Immature natural killer cell (primary cell): ENCODE measurements at regions not wholly inside any gene's neighbourhood (a gene's known extent, or its start where the extent isn't known, plus 50 kb on each side); places are given as distances from the start of the nearest gene placed in this dataset.
"Not testable (repeated sequence)": the region's sequence is repeated elsewhere in the genome, so short reads cannot be mapped to it uniquely, and the experiment has no call there.

Experiments
- DNase-seq, 3 donors: peaks; one replicate each; pipeline ENCODE4 v3.0.0; 2022; ENCODE audit warnings: mixed read lengths in 1 of 3
- H3K27ac Mint-ChIP-seq, 6 donors: one replicate each; pipeline ENCODE4 v1.8.0; 2020; ENCODE audit warnings: mixed read lengths in 6 of 6, mild to moderate bottlenecking in 5 of 6, inconsistent platforms in 4 of 6, moderate library complexity in 3 of 6
- H3K27me3 Mint-ChIP-seq, 3 donors: one replicate each; pipeline ENCODE4 v1.8.0; 2020 to 2021; ENCODE audit warnings: low read depth in 3 of 3, mild to moderate bottlenecking in 3 of 3, mixed read lengths in 3 of 3, moderate library complexity in 3 of 3, inconsistent platforms in 1 of 3
- H3K36me3 Mint-ChIP-seq, 3 donors: one replicate each; pipeline ENCODE4 v1.8.0; 2020; ENCODE audit warnings: mixed read lengths in 3 of 3, inconsistent platforms in 2 of 3, mild to moderate bottlenecking in 2 of 3
- H3K4me1 Mint-ChIP-seq, 2 donors: one replicate each; pipeline ENCODE4 v1.8.0; 2020; ENCODE audit warnings: inconsistent platforms in 2 of 2, mild to moderate bottlenecking in 2 of 2, mixed read lengths in 2 of 2, moderate library complexity in 1 of 2
- H3K4me3 Mint-ChIP-seq, 5 donors: one replicate each; pipeline ENCODE4 v1.8.0; 2020; ENCODE audit warnings: mild to moderate bottlenecking in 5 of 5, mixed read lengths in 5 of 5, inconsistent platforms in 3 of 5, moderate library complexity in 3 of 5
- H3K9me3 Mint-ChIP-seq, 6 donors: one replicate each; pipeline ENCODE4 v1.8.0; 2020; ENCODE audit warnings: mild to moderate bottlenecking in 6 of 6, mixed read lengths in 6 of 6, inconsistent platforms in 4 of 6, moderate library complexity in 3 of 6

GRCh38 chr1:5603353-5604104 lies 388.7 kb downstream of the NPHP4 start:
- no peak for DNase-seq
- Mint-ChIP-seq H3K9me3 (no peaks in the 10 kb centered on the region), H3K27me3 (peaks cover 7 to 11% (median 9%) of the 10 kb centered on the region in 3 donors), H3K36me3 (no peaks in the 10 kb centered on the region), H3K27ac (no peak overlapping the region), H3K4me1 (no peaks in the 10 kb centered on the region), H3K4me3 (no peak overlapping the region)

- H3K27me3 Mint-ChIP-seq = peaks cover 3 to 13% (median 9%) of the 10 kb centered on the region in 3 donors
- DNase-seq, H3K4me1 Mint-ChIP-seq, H3K36me3 Mint-ChIP-seq, H3K4me3 Mint-ChIP-seq, H3K27ac Mint-ChIP-seq, H3K9me3 Mint-ChIP-seq: not testable (repeated sequence)
These were observed 389.5 kb downstream of the NPHP4 start for GRCh38 chr1:5602718-5603117.

GRCh38 chr1:5601516-5601915 lies 390.7 kb downstream of the NPHP4 start:
- no peak overlapping the region for H3K4me3 Mint-ChIP-seq
- no peak overlapping the region for H3K27ac Mint-ChIP-seq
- no peaks in the 10 kb centered on the region for H3K36me3 Mint-ChIP-seq

DNA sequence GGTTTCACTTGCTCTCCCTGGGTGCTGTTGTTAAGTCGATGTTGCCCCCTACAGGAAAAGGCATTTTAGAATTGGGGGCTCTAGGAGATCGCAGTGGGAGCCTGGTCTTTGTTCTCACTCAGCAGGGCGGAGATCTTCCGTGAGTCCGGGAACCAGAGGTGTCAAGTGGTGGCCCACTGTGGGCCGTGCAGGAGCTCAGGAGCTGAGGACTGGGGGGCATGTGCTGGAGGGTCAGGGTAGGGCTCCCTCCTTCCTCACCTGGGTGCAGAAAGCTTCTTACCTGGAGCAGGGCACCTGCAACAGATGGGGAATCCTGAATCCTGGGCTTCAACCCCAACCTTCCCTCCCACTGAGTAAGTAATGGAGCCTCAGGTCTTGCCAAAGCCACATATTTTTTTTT lies 392.7 kb downstream of the NPHP4 start:
- H3K4me3 Mint-ChIP-seq = no peak overlapping the region
- DNase-seq = no peak
- H3K4me1 Mint-ChIP-seq = no peaks in the 10 kb centered on the region
- H3K9me3 Mint-ChIP-seq = no peaks in the 10 kb centered on the region
- peaks cover 3 to 11% (median 8%) of the 10 kb centered on the region in 3 donors for H3K27me3 Mint-ChIP-seq
- H3K36me3 Mint-ChIP-seq = no peaks in the 10 kb centered on the region
- no peak overlapping the region for H3K27ac Mint-ChIP-seq

More at GRCh38 chr1:5601516-5601915, 390.7 kb downstream of the NPHP4 start:
- no peaks in the 10 kb centered on the region for H3K9me3 Mint-ChIP-seq
- H3K27me3 Mint-ChIP-seq = peaks cover 3 to 12% (median 9%) of the 10 kb centered on the region in 3 donors
- DNase-seq = no peak
- no peaks in the 10 kb centered on the region for H3K4me1 Mint-ChIP-seq

DNA sequence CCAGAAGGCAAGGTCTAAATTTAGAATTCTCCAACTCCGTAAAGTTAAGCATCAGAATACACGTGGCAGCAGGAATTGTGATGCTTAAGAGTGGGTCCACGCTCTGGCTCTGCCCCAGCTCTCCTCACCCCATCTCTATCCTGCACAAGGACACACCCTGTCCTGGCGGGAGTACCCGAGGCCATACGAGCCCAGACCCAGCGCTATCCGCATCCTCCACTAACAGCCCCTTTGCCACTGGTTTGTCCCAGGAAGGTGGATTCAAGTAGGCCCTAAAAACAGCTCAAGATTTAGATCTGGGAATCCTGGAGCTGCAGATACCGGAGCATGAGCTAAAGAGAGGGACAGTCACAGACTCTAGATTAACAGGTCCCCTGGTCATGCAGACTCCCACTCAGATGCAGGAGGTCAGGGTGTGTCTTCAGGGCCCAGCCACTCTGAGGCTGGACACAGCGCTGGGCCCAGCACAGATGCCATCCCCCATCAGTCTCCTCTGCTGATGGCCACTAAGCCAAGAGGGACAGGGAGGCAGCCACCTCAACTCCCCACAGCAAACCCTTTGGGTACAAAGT lies 393.3 kb downstream of the NPHP4 start:
- Mint-ChIP-seq H3K4me1 (no peaks in the 10 kb centered on the region), H3K4me3 (no peak overlapping the region), H3K27ac (no peak overlapping the region), H3K9me3 (peaks cover 0 to 2% (median 0%) of the 10 kb centered on the region in 6 donors), H3K27me3 (peaks cover 3 to 9% (median 6%) of the 10 kb centered on the region in 3 donors), H3K36me3 (no peaks in the 10 kb centered on the region)
- DNase-seq = no peak

GRCh38 chr1:5597991-5598823 lies 394.0 kb downstream of the NPHP4 start:
- no peak overlapping the region for H3K4me3 Mint-ChIP-seq
- peaks cover 1 to 9% (median 2%) of the 10 kb centered on the region in 3 donors for H3K27me3 Mint-ChIP-seq
- peaks cover 0 to 2% (median 0%) of the 10 kb centered on the region in 6 donors for H3K9me3 Mint-ChIP-seq
- no peak for DNase-seq
- no peaks in the 10 kb centered on the region for H3K36me3 Mint-ChIP-seq
- H3K4me1 Mint-ChIP-seq = no peaks in the 10 kb centered on the region
- H3K27ac Mint-ChIP-seq = no peak overlapping the region

DNA sequence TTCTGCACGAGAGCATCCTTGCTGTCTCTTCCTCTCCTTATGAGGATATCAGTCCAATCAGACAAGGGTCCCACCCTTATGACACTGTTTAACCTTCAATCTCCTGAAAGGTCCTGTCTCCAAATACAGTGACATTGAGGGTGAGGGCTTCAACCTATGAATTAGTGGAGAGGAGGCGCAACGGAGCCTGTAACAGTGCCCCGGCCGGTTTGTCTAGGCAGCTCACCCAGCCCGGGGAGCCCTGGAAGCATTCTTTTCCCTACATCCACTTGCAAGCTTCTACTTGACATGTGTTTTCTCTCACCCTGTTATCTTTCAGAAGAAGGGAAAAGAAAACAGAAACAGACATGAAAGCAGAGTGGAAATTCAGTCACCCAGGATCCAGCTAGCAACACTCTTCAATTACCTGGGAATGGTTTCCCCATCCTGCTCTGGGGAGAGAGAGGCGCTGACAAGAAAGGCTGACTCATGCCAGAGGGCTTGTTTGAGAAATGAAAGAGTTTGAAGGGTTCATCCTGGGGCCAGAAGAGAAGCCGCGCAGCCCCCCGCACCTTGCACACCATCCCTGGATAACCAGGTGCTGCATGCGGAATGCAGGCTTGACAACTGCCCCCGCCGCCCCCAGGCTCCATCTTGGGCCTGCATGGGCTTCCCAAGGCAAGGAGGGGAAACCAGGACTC lies 394.9 kb downstream of the NPHP4 start:
- Mint-ChIP-seq H3K36me3 (no peaks in the 10 kb centered on the region), H3K4me3 (no peak overlapping the region), H3K9me3 (peaks cover 0 to 2% (median 0%) of the 10 kb centered on the region in 6 donors), H3K4me1 (no peaks in the 10 kb centered on the region), H3K27me3 (peaks cover 1 to 12% (median 2%) of the 10 kb centered on the region in 3 donors), H3K27ac (no peak overlapping the region)
- no peak for DNase-seq

GRCh38 chr1:5596651-5597050 lies 395.6 kb downstream of the NPHP4 start:
- Mint-ChIP-seq H3K9me3 (peaks cover 0 to 2% (median 0%) of the 10 kb centered on the region in 6 donors), H3K4me3 (no peak overlapping the region), H3K27me3 (peaks cover 1 to 12% (median 4%) of the 10 kb centered on the region in 3 donors), H3K27ac (no peak overlapping the region), H3K36me3 (no peaks in the 10 kb centered on the region), H3K4me1 (no peaks in the 10 kb centered on the region)
- no peak for DNase-seq

DNA sequence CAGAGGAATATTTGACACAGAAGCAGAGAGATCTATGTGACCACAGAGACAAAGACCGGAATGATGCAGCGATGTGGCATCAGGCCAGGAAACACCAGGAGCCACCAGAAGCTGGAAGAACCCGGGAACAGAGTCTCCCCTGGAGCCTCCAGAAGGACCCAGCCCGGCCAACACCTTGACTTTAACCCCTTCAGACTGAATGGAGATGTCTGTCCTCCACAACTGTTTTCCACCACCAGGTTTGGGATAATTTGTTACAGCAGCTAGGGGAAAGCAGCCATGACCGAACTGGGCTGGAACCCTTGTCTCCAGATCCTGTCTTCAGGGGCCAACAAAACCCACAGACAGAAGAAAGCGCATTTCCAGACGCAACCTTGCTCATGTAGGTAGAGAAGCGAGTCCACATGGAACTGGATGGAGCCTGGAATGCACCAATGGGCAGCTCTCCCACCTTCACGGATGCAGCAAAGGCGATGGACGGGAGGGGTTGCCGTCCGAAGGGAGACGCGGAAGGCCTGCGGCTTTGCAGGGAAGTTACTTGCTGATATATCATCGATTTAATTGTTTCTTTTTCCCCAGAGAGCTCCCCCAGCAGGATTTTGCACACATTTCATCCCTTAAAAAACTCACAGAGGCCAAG lies 396.6 kb downstream of the NPHP4 start:
- Mint-ChIP-seq H3K4me3 (no peak overlapping the region), H3K36me3 (peaks cover 0 to 4% (median 0%) of the 10 kb centered on the region in 3 donors), H3K27ac (no peak overlapping the region), H3K4me1 (no peaks in the 10 kb centered on the region), H3K27me3 (peaks cover 1 to 15% (median 4%) of the 10 kb centered on the region in 3 donors), H3K9me3 (peaks cover 0 to 5% (median 2%) of the 10 kb centered on the region in 6 donors)
- DNase-seq = no peak

DNA sequence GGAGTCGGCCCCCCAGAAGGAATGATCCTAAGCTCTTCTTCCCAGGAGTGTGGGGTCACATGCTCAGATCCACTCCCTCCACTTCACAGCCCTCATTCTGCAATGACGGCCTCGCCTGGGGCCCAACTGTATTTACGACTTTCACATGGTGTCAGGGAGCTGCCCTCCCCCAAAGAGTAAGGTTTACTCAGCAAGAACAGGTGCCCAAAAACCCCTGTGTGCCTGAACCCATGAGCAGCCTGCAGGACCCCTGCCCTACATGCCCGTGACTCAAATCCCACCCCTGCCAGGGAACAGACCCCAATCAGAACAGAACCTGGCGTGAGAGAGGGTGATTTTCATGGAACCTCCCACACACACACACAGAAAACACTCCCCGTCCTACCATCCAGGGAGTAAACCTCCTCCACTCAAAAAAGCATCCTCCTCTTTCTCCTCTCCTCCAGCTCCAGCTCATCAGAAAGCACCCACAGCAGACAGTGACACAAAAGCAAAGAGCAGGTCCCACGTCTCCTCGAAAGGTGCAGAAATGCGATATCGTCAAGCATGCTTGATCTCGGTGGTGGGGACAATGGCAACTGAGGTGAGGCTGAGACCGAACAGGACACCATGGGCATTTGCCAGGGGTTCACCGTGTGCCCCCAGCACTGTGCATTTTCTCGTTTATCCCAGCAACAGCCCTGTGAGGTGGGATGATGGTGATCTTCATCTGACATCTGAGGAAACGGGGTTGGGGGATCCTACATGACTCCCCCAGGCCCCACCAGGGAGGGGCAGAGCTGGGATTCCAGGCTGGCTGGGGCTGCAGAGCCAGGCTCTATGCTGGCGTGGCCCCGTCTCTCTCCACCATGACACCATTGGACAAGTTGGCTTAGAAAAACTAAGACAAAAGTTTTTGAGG lies 397.9 kb downstream of the NPHP4 start:
- peaks cover 0 to 7% (median 2%) of the 10 kb centered on the region in 6 donors for H3K9me3 Mint-ChIP-seq
- H3K4me3 Mint-ChIP-seq = no peak overlapping the region
- H3K4me1 Mint-ChIP-seq = no peaks in the 10 kb centered on the region
- H3K27me3 Mint-ChIP-seq = peaks cover 1 to 13% (median 4%) of the 10 kb centered on the region in 3 donors
- peak overlapping the region in 1 of 6 donors; percentile 53 for H3K27ac Mint-ChIP-seq
- peaks cover 0 to 4% (median 0%) of the 10 kb centered on the region in 3 donors for H3K36me3 Mint-ChIP-seq
- no peak for DNase-seq

DNA sequence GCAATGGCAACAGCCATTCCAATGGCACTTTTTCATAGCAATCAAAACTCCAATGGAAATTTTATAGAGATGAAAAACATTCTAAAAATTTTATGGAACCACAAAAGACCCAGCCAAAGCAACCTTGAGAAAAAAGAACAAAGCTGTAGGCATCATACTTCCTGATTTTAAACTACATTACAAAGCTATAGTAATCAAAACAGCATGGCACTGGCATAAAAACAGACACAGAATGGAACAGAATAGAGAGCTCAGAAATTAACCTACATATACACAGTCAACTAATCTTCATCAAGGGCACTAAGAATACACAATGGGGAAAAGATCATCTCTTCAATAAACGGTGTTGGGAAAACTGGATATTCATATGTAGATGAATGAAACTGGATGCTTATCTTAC lies 401.5 kb downstream of the NPHP4 start:
- Mint-ChIP-seq H3K9me3 (peaks cover 0 to 7% (median 4%) of the 10 kb centered on the region in 6 donors), H3K27ac (no peak overlapping the region), H3K27me3 (peaks cover 0 to 7% (median 7%) of the 10 kb centered on the region in 3 donors), H3K4me3 (no peak overlapping the region), H3K36me3 (peaks cover 0 to 4% (median 0%) of the 10 kb centered on the region in 3 donors), H3K4me1 (no peaks in the 10 kb centered on the region)
- no peak for DNase-seq

DNA sequence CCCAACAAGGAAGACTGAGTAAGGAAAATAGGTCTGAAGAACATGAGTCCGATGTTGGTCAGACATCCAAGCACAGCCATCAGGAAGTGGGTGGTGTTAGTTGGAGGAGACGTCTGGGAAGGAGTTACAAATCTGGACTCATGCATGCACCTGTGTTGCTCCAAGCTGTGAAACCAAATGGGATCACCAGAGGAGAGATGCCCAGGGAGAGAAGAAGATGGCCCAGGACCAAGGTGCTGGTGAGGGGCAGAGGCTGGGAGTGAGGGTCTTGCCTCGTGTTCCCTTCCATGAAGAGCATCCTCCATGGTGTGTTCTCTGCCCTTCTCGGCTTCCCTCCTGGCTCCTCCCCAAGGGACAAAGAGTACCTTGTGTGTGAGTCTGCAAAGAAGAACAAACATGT lies 405.6 kb downstream of the NPHP4 start:
- no peaks in the 10 kb centered on the region for H3K4me1 Mint-ChIP-seq
- H3K9me3 Mint-ChIP-seq = peaks cover 0 to 7% (median 3%) of the 10 kb centered on the region in 6 donors
- H3K27me3 Mint-ChIP-seq = peaks cover 3 to 7% (median 3%) of the 10 kb centered on the region in 3 donors
- H3K4me3 Mint-ChIP-seq = no peak overlapping the region
- H3K36me3 Mint-ChIP-seq = peaks cover 0 to 4% (median 0%) of the 10 kb centered on the region in 3 donors
- no peak for DNase-seq
- no peak overlapping the region for H3K27ac Mint-ChIP-seq
